ENCODE measurements at regions not wholly inside any gene's neighbourhood (a gene's known extent, or its start where the extent isn't known, plus 50 kb on each side); places are given as distances from the start of the nearest gene placed in this dataset.

- TF ChIP-seq CTCF (IDR thresholded peaks at IDR 0.05 in 2 of 3, conservative IDR thresholded peaks at IDR 0.05 in 1 of 3; ENCODE audit: insufficient read depth in 2 of 3, low read depth in 1 of 3, low read length in 3 of 3): no peak
- no peak for TF ChIP-seq HNRNPK (IDR thresholded peaks at IDR 0.05; ENCODE audit: low read depth, low read length, poor library complexity, severe bottlenecking)
- no peak for TF ChIP-seq POLR2G (IDR thresholded peaks at IDR 0.05; ENCODE audit: low read depth, low read length)
- TF ChIP-seq ZNF124 (CRISPR knock-in tag; IDR thresholded peaks at IDR 0.05): no peak
- no peak for TF ChIP-seq TBL1XR1 (IDR thresholded peaks at IDR 0.05; ENCODE audit: low read length in 2 of 2)
- no peak for TF ChIP-seq DPF2 (IDR thresholded peaks at IDR 0.05)
Observed at GRCh38 chr3:13142552-13143380, 69.5 kb upstream of the IQSEC1 start (continued).

- ChIA-PET CTCF (ENCODE audit: low intra/inter-chr PET ratio) (no interaction called here), POLR2A (interaction anchor here (0.6 to 1.2 kb wide), 4 partner anchors 18 to 251 kb away, joined by 3 to 5 read pairs (median 4); no protein-coding TSS in a partner anchor)
- intact Hi-C loops (cut with micrococcal nuclease): loop anchor here (5.0 kb wide), 1 partner anchor 80 kb away; no protein-coding TSS in a partner anchor
- H3K27ac ChIP-seq (ENCODE audit: extremely low read depth, low read depth, low read length): no peak overlapping the region
- no peaks in the 10 kb centered on the region for H3K36me3 ChIP-seq (ENCODE audit: control insufficient read depth, insufficient read depth, low read length)
- FAIRE-seq (peak; percentile 91), ATAC-seq (peak; percentile 91), DNase-seq (ENCODE audit: extremely low read depth in 1 of 4, low spot score in 3 of 4) (peak; percentile 63 to 72 (median 68))
- no peak overlapping the region for H2AFZ ChIP-seq (ENCODE audit: low read depth, low read length)
- H4K20me1 ChIP-seq (replicated peaks; ENCODE audit: control insufficient read depth, insufficient read depth, low read length): peaks cover 19% of the 10 kb centered on the region
- WGBS (ENCODE audit: insufficient coverage, low coverage, missing lambda C conversion rate): 6% methylated on average over 8 of the region's 8 CpGs
- BruUV-seq (replicated peaks): no TSS peak
- no peaks in the 10 kb centered on the region for H3K79me2 ChIP-seq (ENCODE audit: control insufficient read depth, insufficient read depth, low read length)
- no peak overlapping the region for H3K4me2 ChIP-seq (ENCODE audit: insufficient read depth, low read length)
- H3K9ac ChIP-seq (ENCODE audit: insufficient read depth in 1 of 2, low read depth in 2 of 2, low read length in 2 of 2): no peak overlapping the region
- no peaks in the 10 kb centered on the region for H3K9me3 ChIP-seq (replicated peaks; ENCODE audit: control insufficient read depth, insufficient read depth, low read depth, low read length)
- no peaks in the 10 kb centered on the region for H3K4me1 ChIP-seq (replicated peaks in 1 of 2; ENCODE audit: control insufficient read depth in 2 of 2, insufficient read depth in 2 of 2, low read length in 2 of 2)
- no peaks in the 10 kb centered on the region for H3K9me1 ChIP-seq (ENCODE audit: control insufficient read depth, insufficient read depth, low read length)
- H3K27me3 ChIP-seq (ENCODE audit: control insufficient read depth in 2 of 2, insufficient read depth in 2 of 2, low read length in 2 of 2): peaks cover 20 to 87% of the 10 kb centered on the region in 2 experiments
- no peak overlapping the region for H3K4me3 ChIP-seq
- in situ Hi-C loops (cut with MboI): no loop called here
- TF ChIP-seq SAFB2 (IDR thresholded peaks at IDR 0.05; ENCODE audit: borderline replicate concordance, low read depth, low read length, severe bottlenecking): no peak
- TF ChIP-seq SIN3A (IDR thresholded peaks at IDR 0.05; ENCODE audit: borderline replicate concordance in 2 of 2, control insufficient read depth in 1 of 2, low read depth in 2 of 2, low read length in 2 of 2): peak in 1 of 2 experiments; percentile 91; a peak in 2 of 4 replicates
- peak; percentile 99 for TF ChIP-seq MIER1 (IDR thresholded peaks at IDR 0.05; ENCODE audit: low read depth)
- TF ChIP-seq ZHX1 (conservative IDR thresholded peaks at IDR 0.05; ENCODE audit: low read length): no peak
- TF ChIP-seq HDAC2 (IDR thresholded peaks at IDR 0.05): peak; percentile 84
- 0 out of 2 replicates have a peak, but pooled peaks have one; percentile 41 for TF ChIP-seq FOXP1 (CRISPR knock-in tag; IDR thresholded peaks at IDR 0.05)
- peak; percentile 88; the same call in 1 of the 2 replicates for TF ChIP-seq DMBX1 (CRISPR knock-in tag; IDR thresholded peaks at IDR 0.05; ENCODE audit: borderline replicate concordance)
- peak; percentile 75; the same call in 1 of the 2 replicates for TF ChIP-seq ZNF197 (CRISPR knock-in tag; IDR thresholded peaks at IDR 0.05; ENCODE audit: low read depth)
- no peak for TF ChIP-seq ILF3 (IDR thresholded peaks at IDR 0.05; ENCODE audit: borderline replicate concordance)
- TF ChIP-seq ZNF644 (tag; IDR thresholded peaks at IDR 0.05; ENCODE audit: low read depth): peak; percentile 87; the same call in 1 of the 2 replicates
Observed at GRCh38 chr3:13141991-13142412, 68.8 kb upstream of the IQSEC1 start.

Data from K562 (cell line).